Peyer's patch (tissue), 4 donors: ENCODE measurements at regions not wholly inside any gene's neighbourhood (a gene's known extent, or its start where the extent isn't known, plus 50 kb on each side); places are given as distances from the start of the nearest gene placed in this dataset.

Source experiments
- CTCF ChIP-seq, 6 experiments: fragments of 450-650 bp in 4 of 6; fragments of 200-600 bp in 2 of 6; sonication (generic) in 1 of 6; IDR thresholded peaks; one replicate each; pipeline ENCODE4 v1.5.1; 2017 to 2019; ENCODE audit warnings: antibody characterized with exemption in 6 of 6, mild to moderate bottlenecking in 3 of 6, moderate library complexity in 1 of 6
- POLR2A ChIP-seq, 2 donors: fragments of 450-650 bp; IDR thresholded peaks; one replicate each; pipeline ENCODE4 v1.5.1; 2017; ENCODE audit warnings: antibody characterized with exemption in 2 of 2, mild to moderate bottlenecking in 2 of 2, moderate library complexity in 2 of 2

DNA sequence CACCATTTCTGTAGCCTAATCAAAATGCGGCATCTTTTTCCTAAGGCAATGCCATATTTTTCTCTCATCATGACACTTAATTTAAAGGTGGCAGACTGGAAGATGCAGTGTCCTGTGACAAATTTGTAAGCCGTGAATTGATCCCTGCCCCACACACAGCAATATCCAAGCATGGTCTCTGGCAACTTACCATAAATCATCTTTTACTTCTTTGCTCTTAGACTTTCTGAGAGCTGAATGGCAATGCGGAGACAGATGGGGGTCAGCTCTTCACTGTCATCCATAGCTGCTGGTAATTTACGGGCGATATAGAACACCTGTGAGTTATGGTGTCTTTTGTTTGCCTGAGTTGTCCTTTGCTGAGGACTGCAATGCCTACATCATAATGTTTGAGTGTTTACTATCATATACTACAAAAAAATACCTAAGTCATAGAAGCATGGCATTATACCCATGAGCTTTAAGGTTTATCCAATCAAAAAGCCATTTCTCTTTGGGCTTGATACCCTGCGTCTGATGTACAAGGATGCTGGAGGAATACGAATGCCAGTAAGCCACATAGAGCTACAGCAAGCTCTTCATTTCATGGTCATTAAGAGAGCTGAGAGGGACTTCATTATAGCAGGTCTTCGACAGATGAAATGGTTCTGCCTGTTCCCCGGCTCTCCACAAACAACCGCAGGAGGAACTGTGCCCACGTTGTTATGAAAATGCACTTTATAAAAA is 148.1 kb downstream of the TRIML1 start:
- TF ChIP-seq CTCF (IDR thresholded peaks at IDR 0.05) (no peak), POLR2A (IDR thresholded peaks at IDR 0.05) (no peak)
